ENCODE measurements at regions not wholly inside any gene's neighbourhood (a gene's known extent, or its start where the extent isn't known, plus 50 kb on each side); places are given as distances from the start of the nearest gene placed in this dataset.

DNA sequence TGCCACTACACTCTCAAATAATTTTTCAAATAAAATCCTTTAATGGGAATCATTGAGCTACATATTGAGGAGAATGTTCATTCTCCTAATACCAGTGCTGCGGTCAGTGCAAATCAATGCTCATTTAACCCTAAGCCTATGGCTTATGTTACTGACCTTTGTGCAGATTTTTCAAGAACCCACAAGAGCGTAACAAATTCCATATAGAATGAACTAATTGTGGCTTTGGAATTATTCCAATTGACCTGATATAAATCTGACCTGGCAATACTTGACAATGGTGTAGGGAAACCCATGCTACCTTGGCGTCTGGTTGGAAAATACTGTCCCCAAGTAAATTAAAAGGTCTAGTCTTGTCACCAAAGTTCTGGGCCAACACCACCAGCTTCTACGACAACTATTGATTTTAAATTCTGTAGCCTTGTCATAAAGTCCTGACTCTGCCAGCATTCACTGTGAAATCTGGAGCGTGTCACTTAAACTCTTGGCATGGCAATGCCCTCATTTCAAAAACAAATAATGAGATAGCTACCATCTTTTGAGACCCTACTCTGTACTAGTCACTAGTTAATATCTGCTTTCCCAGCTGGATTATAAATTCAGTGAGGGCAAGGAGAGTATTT is 320.9 kb downstream of the AHR start:
- DNase-seq (ENCODE audit: extremely low read depth in 1 of 11, low read depth in 9 of 11, low spot score in 4 of 11), result no peak

DNA sequence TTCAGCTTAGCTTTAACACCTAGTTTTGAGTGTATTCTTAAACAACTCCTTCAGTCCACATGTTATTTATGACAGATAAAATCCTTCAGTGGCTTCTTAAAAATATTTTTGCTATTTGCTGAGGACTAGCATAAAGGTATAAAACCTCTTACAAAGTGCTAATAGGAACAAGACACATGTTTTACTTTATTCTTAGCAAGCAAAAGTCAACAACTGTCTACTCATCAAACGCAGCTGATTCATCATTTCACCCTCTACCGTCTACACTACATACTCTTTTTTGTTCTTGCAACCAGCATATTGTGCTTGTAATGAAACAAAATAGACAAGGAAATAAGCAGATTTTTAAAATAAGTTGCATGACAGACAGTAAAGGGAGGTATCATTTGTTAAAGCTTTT is 319.7 kb downstream of the SNX13 start:
- no peak for DNase-seq (ENCODE audit: extremely low read depth in 1 of 11, low read depth in 9 of 11, low spot score in 4 of 11)

DNA sequence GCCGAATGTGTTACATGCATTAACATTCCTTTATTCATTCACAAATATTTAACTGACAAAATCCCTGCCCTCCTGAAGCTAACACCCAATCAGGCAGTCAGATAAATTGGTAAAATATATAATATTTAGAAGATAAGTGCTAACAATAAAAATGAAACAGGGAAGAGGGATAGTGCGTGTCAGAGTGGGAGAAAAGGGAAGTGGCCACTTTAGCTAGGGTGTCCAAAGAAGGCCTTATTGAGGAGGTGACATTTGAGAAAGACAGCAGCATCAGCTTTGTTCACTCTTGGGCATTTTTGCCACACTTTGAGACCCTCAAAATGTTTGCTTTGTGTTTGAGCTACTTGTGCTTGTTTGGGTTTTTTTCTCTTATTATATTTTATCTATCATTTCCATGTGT is 317.8 kb downstream of the SNX13 start:
- DNase-seq (ENCODE audit: extremely low read depth in 1 of 11, low read depth in 9 of 11, low spot score in 4 of 11), result no peak

DNA sequence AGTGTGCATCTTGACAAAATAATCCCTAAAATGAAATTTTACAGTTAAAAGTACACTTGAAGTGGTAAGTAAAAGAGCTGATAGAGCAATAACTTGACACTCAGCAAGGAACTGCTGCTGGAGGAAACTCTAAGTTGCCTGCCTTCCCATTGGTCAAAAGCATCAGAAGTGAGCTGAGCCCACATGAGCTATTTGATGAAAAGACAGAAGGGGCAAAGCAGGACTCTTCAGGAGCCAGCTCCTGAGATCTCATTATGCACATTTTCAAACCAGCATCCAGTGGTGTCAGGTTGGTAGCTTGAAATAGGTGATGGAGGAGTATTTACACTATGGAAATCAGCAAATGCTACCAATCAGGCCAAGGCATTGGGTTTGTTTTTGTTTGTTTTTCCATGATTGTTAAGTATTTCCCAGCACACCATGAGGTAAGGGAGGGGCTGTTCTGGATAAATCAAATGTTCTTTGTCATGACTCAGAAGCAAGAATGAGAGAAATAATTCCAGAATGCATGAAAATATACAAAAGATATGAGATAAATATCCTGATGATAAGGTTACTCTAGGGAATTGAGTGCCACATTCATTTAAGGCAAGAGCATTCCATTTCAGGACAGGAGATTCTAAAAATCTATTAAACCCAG is 316.6 kb downstream of the SNX13 start:
- no peak for DNase-seq (ENCODE audit: extremely low read depth in 1 of 11, low read depth in 9 of 11, low spot score in 4 of 11)

DNA sequence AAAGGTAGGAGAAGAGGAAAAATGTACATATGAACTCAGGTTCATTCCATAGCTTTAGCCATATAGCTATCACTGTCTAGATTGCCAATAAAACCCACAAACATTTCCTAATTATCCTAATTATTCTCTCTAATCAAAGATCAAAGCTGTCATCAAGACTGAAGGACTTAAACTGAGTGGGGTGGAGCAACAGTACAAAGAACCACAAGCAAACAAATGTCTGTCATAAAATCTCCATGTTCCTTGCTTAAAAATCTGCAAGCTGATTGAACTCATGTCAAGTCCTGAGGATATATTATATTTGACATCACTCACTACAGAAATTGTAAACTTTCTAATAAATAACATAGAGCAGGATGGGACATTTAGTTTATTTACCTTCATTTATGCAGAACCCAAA is 315.9 kb downstream of the SNX13 start:
- no peak for DNase-seq (ENCODE audit: extremely low read depth in 1 of 11, low read depth in 9 of 11, low spot score in 4 of 11)

DNA sequence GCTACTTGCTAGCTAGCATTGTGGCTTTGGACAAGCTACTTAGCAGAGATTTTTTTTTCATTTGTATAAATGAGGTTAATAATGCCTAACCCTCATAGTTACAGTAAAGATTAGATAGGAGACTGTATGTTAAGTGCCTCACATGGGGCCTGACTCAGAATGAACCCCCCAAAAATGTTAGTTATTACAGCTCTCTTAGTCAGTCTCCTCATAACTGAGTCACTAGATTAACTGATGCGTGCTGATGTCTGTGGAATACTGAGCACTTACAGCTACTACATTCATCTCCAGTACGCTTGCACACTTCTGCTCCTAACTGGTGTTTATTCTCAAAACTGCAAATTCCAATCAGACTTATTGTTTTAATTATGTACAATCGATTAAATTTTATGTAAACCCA is 315.3 kb downstream of the SNX13 start:
- no peak for DNase-seq (ENCODE audit: extremely low read depth in 1 of 11, low read depth in 9 of 11, low spot score in 4 of 11)

DNA sequence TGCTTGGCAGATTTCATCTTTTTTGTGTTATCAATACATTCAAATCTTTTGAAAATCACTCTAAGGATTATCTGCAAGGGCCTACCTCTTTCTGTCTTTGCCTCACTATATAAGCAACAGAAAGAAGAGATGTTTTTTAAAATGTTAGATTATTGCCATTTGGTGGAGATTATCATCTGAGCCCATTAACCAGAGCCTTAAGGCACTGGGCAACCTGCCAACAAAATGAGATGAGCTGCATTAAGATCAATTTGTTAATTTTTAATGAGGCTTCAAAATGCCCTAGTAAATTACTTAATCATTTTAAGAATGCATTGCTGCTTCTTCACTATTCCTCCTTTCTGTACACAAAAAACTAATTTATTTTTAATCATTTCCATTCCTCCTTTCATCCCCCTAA is 314.1 kb downstream of the SNX13 start:
- DNase-seq (ENCODE audit: extremely low read depth in 1 of 11, low read depth in 9 of 11, low spot score in 4 of 11), result no peak

DNA sequence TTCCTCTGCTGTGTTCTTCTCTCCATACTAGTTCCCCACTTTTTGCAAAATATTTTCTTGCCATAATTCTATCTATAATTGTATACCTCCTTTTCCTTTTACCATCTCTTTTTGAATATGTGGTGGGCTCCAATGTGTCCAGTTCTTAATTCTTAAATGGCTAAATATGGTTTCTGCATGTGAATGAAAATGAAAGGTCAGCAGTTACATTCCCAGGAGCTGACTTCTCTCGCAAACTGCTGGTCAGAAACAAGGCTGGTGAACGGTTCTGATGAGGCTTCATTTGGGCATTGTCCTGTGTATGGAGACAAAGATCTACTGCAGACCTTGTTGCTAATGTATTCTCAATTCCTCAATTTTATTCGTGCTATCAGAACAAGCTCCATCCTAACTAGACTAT is 309.2 kb downstream of the SNX13 start:
- no peak for DNase-seq (ENCODE audit: extremely low read depth in 1 of 11, low read depth in 9 of 11, low spot score in 4 of 11)

DNA sequence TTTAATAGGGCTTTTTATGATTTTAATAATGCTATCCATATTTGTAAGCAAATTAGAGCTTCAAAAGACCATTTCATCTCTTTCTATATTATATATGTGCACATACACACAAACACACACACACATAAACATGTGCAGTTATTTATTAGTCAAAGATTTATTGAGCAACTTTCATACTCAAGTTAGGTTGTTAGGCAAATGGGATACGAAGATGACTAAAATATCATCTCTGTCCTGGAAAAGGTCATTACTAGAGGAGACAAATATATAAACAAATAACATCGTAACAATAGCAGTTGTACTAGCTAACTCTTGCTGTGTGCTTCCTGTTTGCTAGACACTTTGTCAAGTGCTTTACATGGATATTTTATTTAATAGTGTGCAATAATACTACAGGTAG is 307.9 kb downstream of the SNX13 start:
- DNase-seq (ENCODE audit: extremely low read depth in 1 of 11, low read depth in 9 of 11, low spot score in 4 of 11), result no peak

DNA sequence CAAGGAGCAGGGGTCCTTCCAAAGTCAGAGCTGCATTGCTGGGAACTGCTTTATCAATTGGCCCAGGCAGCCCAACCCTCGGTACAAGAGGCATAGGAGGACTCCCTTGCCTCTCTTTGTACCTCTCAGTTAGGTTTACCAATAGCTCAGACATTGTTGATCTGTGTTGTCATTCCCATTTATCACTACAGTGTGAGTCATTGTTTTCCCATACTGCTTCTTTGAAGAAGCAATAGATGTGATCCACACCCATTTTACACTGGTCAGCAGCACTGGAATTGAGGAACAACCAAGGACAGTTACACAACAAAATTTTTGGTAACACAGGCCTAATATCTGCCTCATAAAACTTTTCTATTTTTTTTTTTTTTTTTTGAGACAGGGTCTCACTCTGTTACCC is 307.2 kb downstream of the SNX13 start:
- no peak for DNase-seq (ENCODE audit: extremely low read depth in 1 of 11, low read depth in 9 of 11, low spot score in 4 of 11)

DNA sequence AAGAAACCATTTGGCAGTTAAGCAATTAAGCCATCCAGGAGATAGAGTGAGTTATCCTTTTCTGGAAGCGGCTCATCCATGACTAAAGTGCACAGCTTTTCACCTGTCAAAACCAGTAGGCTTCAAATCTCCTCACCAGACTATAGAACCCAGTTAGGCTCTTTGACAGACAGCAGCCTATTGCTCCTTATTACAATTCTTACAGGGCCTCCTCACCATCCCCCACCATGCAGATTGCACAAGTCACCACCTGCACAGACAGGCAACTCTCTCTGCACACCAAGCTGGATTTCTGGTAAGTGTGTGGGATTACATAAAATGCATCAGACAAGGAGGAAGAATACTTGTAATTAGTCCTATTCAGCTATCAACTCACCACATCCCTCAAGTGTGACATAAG is 301.6 kb downstream of the SNX13 start:
- no peak for DNase-seq (ENCODE audit: extremely low read depth in 1 of 11, low read depth in 9 of 11, low spot score in 4 of 11)

DNA sequence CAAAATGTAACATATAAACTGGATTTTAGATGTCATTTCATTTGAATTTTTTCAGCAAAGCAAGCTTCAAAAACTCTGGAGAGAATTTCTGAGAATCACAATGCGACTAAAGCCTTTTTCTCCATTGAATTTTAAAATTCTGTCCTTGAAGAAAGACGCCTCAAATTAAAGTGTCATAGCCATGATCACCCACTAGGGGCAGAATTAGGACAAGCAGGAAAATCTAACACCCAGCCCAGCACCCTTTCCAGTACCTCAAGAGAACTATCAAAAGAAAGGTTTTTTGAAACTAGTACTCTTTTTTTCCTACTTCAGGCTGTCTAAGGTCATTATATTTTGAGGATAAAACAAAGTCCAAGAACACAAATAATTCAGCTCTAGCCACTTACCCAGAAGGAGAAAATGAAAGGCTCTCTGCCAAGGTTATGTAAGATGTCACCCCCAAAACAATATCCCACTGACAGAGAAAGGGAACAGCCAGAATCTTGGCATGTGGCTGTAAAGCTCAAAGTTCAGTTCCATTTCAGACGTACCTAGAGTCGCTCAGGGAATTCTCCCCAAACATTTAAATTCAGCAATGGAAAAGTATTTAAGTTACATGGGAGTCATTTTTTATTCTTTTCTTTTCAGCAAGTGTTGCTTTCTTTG is 299.4 kb downstream of the SNX13 start:
- no peak for DNase-seq (ENCODE audit: extremely low read depth in 1 of 11, low read depth in 9 of 11, low spot score in 4 of 11)

DNA sequence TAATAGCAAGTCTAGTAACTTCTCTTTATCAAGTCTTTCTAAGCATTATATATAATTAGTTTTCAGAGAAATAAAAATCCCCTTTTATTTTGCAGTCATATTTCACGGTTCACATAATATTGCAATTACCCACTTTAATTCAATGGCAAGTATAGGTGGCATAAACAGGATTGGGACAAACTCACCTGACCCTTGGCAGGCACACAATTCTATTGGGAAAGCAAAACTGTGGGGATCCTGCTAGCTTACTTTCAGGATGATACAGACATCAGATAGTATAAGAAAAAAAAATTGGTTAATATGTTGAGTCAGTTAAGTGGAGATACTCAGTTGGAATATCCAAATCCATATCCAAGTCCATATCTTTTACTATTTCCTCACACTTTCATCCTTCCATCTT is 294.8 kb downstream of the SNX13 start:
- DNase-seq (ENCODE audit: extremely low read depth in 1 of 11, low read depth in 9 of 11, low spot score in 4 of 11), result no peak

DNA sequence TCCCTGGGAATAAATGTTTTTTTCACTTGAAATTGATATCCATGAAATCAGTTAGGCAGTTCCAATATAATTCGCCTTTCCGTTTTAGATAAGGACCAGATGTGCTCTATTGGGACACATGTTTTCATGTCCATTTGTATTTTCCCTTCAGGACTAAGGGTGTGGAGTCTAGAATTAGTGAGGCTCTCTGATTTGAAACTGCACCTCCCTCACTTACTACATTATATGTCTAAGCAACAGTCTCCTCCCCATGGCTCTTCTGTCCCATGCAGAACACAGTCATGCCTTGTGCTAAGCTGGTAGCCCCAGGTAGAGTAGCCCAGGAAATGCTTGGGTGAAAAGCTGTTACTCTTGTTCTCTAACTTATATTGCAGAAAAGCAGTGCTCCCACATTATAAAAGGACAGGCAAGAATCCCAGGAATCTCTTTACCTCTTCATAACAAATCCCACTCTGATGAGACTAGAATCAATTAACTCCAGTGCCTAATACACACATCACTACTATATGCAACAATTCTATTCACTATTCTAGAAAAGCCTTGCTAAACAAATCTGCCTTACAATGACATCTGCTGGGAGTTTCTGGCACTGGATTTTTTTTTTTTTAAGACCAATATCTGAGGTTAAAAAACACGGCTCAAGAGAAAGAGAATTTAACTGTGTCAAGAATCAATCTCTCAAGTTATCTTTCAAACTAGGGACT is 293.9 kb downstream of the SNX13 start:
- DNase-seq (ENCODE audit: extremely low read depth in 1 of 11, low read depth in 9 of 11, low spot score in 4 of 11), result no peak

DNA sequence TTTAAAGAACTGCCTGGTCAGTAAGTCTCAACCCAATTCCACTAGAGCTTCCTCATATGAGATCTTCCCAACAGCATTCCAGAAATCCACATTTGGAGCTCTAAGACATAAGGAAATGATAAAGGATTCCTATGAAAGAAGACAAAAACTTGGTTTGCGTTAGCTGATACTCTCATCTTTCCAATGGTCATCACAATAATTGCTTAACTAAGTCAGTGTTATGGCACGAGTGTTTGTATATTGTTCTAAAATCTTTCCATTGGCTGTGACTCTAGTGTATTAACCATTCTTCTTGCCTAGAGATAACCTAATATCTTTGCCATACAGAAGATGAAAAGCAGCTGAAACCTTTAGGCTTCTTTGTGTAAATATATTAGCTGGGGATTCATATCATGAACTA is 289.0 kb downstream of the SNX13 start:
- DNase-seq (ENCODE audit: extremely low read depth in 1 of 11, low read depth in 9 of 11, low spot score in 4 of 11), result no peak

DNA sequence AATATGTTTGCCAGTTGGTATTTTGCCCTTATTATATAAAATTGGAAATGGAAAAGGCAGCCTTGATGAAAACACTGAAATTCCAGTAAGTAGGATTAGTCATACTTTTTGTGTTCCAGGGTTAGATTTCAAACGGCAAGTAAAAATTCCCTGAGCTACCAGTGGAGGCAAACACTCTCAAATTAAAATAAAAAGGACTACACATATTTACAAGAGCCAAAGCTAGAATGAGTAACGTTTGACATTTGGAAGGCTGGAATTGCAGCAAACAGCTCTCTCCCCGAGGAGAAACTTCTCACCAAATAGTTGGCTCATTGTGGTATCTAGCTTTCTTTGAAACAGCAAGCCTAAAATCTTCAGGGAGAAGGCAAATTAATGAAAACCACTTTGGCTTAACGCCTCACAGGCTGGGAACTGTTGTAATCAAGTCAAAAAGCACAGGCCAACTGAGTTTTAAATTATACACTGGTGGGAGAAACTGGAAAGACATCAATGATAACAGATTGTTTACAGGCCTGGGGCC is 288.4 kb downstream of the SNX13 start:
- DNase-seq (ENCODE audit: extremely low read depth in 1 of 11, low read depth in 9 of 11, low spot score in 4 of 11), result peak in 1 of 11 donors; percentile 12

DNA sequence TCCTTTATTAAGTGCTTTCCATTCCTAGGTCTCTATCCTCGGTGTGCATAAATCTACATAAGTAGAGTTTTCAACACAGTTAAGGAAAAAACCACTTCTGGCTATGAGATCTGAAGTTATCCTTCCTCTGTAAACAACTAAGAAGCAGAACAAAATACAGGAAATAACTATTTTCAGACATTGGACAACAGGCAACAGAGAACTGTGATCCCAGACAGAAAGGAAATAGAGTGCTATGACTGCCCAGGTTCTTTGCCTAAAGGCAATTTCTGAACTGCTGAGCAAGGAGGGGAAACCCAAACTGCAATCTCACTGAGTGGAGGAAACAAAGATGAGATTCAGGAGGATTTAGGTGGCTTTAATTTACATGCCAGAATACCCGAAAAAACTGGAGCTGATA is 285.4 kb downstream of the SNX13 start:
- no peak for DNase-seq (ENCODE audit: extremely low read depth in 1 of 11, low read depth in 9 of 11, low spot score in 4 of 11)

DNA sequence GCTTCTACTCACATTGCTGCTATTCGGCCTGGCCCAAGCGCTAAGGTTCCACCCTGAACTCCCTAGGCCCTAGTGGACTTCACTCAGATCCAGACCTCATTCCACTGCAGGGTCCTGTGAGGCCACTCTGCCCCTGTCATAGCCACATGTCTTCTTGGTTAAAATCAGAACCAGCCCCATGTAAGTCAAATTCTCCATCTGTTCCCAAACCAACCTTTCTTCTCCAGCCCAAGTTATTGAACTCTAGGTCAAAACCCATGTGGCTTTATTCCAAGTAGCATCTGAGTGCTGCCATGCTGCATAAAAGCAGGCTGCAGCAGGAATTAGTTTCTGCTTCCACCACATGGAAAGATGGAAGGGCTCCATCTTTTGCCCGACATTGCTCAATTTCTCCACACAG is 281.2 kb downstream of the SNX13 start:
- DNase-seq (ENCODE audit: extremely low read depth in 1 of 11, low read depth in 9 of 11, low spot score in 4 of 11), result no peak

DNA sequence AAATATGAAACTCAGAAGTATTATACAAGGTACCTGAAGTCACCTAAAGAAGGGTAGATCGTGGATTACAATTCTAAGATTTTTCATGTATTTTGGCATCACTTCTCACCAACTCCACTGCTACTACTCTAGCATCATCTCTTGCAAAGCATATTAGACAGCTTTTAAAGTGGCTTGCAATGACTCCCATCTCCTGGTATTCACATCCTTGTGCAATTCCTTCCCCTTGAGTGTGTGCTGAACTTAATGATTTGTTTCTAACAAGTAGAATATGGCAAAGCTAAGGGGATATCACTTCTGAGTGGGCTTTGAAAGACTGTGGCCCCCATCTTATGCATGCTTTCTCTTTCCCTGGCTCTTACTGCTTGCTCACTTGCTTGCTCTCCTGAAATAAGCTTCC is 280.2 kb downstream of the SNX13 start:
- DNase-seq (ENCODE audit: extremely low read depth in 1 of 11, low read depth in 9 of 11, low spot score in 4 of 11), result no peak

DNA sequence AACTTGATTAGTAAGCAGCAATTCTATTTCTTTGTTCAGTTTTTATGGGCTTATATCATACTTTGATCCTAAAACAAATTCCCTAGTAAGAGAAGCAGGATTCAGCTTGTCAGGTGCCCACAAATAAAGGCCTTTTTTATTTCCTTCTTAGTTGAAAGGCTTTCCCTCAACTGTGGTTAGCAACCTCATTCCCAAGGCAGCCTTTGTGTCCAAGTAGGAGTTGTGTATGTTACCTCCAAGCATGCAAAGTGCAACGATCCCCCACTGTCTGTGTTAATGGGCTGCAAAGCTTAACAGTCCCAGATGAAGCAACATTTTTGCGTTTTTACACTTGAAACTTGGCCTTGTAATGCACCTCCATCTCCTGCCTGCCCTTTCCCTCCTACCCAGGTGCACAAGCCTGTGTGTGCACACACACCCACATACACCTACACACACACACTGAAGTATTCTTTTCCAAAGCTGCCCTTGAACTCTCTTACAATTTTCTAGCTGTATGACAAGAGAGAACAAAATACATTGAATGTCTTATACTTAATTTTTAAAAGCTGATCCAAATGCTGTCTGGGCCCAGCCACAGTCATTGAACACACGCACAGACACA is 278.2 kb downstream of the SNX13 start:
- no peak for DNase-seq (ENCODE audit: extremely low read depth in 1 of 11, low read depth in 9 of 11, low spot score in 4 of 11)

Measured in renal cortex interstitium (tissue), 11 donors.